ENCODE measurements at regions not wholly inside any gene's neighbourhood (a gene's known extent, or its start where the extent isn't known, plus 50 kb on each side); places are given as distances from the start of the nearest gene placed in this dataset.

DNA sequence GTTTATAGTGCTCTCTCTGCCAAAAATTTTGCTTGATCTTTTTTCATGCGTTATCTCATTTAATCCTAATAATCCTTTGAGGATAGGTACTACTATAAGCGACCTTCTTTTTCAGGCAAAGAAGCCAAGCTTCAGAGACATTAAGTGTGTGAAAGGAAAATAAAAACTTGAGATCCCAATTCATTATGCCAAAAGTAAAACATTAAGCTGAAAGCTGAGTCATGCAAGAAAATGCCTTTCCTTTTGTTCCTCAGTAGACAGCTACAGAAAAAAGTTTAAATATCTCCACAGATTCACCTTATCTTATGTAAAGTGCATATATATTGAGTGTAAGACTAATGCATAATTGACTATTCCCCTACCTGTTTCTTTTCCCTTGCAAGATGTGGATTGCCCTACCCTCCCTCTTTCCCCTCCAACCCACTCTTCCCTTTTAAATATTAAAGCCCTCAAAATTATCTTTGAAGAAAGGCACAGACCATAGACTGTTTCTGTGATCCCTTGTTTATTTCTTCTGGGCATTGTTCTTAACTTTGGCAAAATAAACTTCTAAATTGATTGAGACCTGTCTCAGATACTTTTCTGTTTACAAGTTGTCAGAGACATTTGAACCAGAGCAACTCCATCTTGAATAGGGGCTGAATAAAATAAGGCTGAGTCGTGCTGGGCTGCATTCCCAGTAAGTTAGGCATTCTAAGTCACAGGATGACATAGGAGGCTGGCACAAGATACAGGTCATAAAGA is 1139.9 kb upstream of the LRRN3 start:
- DNase-seq = no peak

DNA sequence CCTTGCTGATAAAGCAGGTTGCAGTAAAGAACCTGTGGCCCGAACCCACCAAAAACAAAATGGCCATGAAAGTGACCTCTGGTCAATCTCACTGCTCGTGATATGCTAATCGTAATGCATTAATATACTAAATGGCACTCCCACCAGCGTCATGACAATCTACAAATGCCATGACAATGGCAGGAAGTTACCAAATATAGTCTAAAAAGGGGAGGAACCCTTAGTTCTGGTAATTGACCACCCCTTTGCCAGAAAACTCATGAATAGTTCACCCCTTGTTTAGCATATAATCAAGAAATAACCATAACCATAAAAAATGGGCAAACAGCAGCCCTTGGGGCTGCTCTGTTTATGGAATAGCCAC is 1139.4 kb upstream of the LRRN3 start:
- DNase-seq = no peak

DNA sequence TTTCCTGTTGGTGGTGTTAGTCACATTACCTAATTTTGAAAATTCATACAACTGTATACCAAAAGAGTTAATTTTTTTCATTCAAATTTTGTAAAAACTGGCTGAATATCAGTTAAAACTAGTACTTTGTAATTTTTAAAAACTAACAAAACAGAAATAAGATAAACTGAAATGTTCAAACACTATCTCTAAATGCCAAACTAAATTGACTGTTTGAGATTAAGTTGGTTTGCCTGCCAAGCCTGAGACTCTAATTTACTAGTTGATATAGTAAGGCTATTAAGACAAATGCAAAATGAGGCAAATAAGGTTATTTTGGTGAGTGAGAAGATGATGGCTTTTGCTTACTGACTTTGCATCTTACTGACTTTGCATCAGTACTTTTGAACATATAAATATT is 1134.9 kb upstream of the LRRN3 start:
- DNase-seq = no peak

DNA sequence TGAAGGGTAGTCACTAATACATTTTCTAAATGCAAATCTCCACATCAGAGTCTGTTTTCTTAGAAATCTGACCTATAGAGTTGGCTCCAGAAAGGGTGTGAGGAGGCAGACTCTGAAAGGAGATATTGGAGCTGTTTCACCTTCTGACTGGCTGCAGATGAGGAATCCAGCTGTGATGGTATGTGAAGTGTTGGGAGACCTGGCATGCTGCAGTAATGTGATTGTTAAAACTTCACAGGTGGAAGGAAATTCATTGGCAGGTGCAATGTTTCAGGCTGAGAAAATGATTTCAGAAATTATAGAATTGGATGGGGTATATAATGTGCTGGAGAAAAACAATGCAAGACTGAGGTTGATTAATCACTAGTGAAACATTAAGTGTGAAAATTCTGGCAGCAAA is 1134.0 kb upstream of the LRRN3 start:
- DNase-seq = no peak

DNA sequence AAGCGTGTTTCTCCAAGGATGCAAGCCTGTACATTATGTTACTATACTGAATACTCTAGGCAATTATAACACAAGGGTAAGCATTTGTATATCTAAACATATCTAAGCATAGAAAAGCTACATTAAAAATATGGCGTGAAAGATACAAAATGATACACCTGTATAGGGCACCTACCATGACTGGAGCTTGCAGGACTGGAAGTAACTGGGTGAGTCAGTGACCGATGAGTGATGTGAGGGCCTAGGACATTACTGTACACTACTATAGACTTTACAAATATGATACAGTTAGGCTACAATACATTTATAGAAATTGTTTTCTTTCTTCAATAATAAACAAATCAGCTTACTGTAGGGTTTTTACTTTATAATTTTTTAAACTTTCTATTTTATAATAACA is 1127.2 kb upstream of the LRRN3 start:
- no peak for DNase-seq

DNA sequence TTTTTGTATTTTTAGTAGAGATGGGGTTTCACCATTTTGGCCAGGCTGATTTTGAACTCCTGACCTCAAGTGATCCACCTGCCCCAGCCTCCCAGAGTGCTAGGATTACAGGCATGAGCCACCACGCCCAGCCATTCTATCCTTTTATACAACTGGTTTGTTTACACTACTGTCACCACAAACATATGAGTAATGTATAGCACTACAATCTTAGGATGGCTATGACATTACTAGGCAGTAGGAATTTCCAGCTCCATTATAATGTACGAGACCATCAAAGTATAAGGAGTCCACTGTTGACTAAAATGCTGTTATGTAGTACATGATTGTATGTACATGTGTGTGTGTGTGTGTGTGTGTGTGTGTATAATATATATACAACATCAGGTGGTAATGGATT is 1126.1 kb upstream of the LRRN3 start:
- no peak for DNase-seq

DNA sequence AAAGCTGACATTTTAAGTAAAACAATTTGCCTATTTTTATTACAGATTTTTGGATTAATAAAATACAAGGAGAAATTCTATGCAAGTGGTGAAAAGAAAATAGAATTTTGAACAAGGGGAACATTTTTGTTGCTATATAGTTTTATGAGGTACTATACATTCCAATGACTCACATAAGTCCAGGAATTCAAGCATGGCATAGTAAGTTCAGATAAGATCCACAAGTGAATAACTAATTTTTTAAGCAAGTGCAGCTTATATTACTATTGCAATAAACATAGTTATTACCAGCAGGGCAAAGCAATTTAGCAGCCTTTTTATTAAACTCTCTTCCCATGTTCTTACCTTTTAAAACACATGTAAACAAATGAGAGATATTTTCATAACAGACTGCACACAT is 1123.5 kb upstream of the LRRN3 start:
- DNase-seq = no peak

DNA sequence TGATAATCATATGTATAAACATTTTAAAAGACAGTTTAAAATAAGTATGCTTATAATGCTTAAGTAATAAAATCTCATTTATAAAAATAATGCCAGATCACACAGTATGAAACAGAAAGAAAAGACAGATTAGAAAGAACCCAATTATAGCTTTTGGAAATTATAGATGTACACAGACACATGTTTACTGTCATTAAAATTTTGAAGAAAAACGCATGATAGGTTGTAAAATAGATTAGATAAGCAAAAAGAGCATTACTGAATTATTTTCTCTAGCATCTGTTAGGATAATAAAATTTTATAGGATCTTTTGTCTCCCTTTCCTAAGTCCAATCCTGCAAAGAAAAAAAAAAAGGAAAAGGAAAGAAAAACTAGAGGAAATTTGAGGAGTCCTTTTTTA is 1107.3 kb upstream of the LRRN3 start:
- DNase-seq = no peak

DNA sequence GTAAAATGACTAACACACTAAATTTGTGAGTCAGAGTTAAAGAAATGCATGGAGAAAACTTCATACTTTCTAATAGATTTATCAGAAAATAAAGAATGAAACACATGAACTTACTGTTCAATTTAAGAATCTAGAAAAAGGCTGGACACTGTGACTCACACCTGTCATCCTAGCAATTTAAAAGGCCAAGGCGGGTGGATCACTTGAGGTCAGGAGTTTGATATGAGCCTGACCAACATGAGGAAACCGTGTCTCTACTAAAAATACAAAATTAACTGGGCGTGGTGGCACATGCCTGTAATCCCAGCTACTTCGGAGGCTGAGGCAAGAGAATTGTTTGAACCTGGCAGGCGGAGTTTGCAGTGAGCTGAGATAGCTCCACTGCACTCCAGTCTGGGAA is 1106.2 kb upstream of the LRRN3 start:
- no peak for DNase-seq

DNA sequence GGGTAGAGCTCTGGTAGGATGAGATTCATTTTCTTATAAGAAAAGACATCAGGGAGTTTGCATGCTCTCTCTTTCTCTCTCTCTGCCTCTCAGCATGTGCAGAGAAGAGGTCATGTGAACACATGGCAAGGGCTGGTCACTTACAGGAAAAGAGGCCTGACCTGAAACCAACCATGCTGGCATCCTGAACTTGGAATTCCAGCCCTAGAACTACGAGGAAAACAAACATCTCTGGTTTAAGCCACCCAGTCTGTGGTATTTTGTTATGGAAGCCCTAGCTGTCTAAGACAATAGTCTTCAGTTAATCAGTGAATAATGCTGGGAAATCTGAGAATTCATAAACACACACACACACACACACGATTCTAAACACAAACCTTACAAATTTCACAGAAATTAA is 1104.2 kb upstream of the LRRN3 start:
- no peak for DNase-seq

DNA sequence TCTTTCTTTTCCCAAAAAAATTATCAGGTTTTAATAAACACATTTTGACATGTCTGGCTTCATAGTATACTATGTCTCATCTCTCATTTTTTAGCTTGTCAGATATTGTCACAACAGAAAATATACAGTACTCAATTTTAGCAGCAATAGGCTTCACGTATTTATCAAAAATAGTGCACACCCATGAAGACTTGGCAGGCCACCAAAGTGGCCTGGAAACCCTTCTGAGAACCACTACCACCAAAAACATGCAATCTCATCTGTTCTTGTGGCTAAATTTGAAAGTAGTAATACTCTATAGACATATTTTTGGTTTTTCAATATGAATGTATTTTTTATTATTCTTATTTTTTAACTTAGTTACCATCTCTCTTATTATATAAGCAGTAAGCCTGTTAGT is 1094.5 kb upstream of the LRRN3 start:
- DNase-seq = no peak

DNA sequence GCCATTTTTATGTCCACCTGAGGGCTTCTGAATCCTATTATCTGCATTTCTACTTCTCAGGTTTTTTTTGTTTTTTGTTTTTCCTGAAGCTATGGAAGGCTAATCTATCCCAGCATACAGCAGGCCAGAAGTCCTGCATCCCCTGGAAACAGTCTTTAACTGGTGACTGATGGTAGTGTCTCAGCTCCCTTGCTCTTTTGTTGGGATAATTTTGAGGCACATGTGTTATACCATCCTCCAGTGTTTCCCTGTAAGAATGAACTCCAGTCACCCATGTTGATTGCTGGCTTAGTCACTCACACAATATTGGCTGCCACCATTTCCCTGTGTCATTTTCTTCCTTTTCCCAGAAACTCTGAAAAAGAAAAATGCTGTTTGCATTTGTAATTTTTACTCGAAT is 1094.0 kb upstream of the LRRN3 start:
- no peak for DNase-seq

DNA sequence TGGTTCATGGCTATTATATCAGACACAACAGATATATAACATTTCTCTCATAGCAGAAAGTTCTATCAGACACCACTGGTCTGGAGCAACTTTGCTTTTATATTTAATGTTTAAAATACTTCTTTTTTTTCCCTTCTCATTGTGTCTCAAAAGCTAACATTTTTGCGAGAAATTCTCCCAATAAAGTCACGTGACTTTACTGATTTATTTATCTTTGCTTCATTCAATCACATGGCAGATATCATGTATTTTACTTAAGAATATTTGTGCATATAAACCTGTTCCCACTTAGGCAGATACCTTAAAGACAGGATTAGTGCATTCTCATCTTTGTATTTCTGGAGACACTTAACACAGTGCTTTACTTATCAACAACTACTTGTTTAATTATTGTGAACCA is 1093.1 kb upstream of the LRRN3 start:
- DNase-seq = no peak

DNA sequence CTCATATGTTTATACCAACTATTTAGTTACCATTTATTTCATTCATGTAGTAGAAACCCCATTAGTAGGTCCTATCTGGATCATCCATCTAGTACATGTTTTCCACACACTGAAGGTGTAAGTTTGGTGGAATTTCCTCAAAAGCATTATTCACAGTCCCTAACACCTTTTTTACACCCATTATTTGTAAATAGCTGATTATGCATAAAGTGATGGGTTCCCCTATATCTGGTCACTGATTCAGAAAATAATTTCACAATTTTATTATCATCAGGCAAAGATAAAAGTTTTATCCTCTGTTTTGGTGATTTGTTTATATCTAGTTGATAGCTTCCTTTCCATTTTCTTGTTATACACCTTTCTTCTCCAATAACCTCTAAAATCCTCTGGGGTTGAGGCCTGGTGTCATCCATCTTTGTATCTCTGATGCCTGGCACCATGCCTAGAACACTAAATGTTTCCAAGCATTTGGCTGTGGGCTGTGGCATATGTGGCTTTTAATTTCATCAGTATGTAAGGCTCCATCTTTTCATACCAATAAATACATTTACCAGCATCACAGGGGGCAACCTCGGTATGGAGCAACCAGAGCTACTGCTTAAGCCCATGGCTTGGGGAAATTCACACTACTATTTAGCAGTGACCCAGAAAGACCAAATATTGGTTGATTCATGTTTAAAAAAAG is 1089.5 kb upstream of the LRRN3 start:
- no peak for DNase-seq

DNA sequence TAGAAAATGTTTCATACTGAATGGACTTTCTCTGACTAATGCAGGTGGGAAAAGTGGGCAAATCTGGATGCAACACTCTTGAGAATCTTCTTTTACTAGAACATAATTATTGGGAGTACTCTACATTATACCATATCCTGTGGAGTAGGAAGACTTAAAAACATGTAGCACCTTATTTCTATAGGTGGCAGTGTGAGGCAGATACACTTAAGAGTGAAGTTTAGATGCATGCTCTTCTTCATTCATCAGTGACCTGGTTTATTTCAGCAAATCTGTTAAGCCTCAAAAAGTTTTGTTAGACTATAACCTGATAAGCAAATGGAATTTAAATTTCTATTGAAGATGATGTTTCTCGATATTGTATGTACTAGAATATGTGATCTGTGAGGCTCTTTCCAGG is 1087.1 kb upstream of the LRRN3 start:
- no peak for DNase-seq

DNA sequence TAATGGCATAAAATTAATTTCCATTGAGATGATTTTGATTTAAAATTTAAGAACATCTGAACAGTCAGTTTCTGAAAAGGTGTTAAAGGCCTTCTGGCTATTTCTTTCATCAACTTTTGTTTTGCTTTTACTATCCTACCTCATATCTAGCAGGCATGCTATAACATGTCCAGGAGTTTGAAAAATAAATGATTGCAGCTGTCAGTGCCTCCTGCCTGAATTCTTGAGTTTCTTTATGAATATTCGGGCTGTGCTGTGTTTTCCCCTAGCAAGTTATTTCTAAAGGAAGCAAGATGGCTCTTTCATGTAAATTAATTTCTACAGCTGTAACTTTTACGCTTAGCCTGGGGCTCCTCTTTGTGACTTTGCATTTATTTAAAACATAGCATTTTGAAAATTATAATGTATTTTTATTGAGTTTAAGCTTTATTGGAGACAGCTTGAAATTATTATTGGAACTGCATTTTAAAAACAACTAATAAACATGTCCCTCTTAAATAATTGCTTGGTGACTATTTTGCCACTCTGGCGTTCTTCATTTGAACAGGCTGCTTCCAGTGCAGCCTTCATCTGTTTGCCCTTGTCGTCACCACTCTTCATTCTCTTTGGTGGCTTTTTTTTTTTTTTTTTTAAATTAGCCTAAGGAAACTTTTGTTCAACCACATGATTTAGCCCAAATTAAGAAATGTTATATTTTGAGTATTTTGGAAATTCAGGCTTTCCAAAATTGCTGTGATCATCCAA is 1083.4 kb upstream of the LRRN3 start:
- no peak for DNase-seq

DNA sequence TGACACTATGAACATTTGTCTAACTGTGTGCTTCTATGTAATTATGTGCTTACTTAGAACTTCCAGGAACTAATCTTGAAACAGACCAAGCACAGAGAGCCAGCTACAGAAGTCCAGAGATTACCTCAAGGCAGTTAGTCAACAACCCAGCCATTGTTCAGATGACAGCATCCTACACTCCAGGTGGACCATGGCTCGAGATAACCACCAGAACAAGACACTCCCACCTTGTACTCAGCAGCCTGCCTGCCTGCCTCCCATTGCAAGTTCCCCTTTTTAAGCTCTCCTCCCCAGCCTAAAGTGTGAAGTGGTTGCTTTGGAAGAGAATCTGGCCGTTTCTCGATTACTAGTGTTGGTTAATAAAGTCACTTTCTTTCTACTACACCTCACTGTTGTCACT is 1080.6 kb upstream of the LRRN3 start:
- DNase-seq = no peak

DNA sequence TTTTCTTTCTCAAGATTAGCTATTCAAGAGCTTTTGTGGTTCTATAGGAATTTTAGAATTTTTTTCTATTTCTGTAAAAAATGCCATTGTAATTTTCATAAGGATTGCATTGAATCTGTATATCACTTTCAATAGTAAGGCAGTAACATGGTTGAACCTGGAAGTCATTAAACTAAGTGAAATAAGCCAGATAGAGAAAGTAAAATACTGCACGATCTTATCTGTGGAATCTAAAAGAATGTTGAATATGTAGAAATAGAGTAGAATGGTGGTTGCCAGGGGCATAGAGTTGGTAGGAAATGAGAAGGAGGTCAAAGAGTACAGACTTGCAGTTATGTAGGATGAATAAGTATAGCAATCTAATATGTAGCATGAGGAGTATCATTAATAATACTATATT is 1073.5 kb upstream of the LRRN3 start:
- DNase-seq = no peak

DNA sequence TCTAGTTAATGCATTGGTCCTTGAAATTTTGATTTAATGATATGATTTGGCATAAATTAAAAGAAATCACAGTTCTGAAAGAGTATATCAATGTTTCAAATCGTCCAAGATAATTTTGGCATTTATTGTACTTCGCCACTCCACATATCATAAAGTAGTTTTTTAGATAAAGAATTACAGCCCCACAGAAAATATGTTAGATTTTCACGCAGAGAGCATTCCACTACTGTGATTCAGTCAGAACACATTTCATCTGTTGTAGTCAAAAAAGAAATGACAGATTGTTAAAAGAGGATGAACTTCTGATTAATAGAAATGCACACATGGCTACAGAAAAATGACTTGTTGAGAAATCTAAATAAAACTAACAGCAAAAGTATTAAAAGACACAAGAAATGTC is 1063.5 kb upstream of the LRRN3 start:
- DNase-seq = no peak

DNA sequence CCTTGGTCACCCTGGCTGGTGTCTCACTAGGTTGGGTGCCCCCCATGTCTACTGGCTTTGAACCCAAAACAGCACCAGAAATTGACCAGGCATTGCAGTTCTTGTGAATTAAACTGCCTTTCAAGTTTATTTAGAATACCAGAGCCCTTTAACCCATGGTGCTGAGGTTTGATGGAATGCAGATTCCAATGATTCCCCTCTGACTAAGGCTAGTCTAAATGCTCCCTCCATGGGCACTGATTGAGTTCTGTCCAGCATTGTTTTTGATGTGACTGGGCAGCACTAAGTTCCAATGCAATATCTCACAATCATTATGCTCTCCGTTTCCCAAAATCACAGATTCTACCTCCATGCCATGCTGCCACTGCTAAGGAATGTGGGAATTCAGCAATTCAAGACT is 1047.4 kb upstream of the LRRN3 start:
- DNase-seq = no peak

DNA sequence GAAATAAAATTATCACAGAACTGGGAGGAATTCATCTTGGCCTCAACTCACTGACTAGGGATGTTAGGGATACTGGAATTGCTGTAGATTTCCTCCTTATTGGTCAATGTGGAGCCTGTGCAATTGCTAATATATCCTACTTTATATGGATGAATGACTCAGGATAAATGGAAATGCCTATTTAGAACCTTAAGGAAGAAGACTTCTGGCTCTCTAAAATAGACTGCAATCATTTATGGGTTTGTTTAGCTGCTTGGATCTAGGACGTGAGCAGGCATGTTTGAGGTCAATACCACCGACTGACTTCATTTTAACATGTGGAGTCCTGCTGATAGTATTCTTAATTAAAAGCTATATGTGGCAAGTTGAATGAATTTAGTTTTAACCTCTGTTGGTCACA is 1040.1 kb upstream of the LRRN3 start:
- no peak for DNase-seq

DNA sequence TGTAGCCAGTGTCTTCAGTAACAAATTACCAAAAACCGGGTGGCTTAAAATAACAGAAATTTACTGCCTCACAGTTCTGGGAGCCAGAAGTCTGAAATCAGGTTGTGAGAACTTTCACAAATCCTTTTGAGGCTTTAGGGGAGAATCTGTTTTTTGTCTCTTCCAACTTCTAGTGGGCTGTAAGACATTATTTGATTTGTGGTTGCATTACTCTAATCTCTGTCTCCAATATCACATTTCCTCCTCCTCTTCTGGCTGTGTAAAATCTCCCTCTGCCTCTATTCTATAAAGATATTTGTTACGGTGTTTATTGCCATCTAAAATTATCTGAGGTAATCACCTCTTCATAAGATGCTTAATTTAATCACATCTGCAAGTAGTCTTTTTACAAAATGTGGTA is 1039.6 kb upstream of the LRRN3 start:
- no peak for DNase-seq

DNA sequence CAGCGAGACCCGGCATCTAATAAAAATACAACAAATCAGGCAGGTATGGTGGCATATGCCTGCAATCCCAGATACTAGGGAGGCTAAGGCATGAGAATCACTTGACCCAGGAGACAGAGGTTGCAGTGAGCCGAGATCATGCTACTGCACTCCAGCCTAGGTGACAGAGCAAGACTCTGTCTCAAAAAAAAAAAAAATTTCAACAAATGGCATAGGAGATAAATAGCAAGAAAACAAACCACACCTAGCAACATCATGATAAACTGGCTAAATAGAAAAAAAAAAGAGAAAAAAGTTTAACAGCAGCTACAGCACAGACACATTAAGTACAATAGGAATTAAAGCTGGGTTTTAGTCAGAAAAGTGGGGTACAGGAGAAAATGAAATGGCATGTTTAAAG is 1034.6 kb upstream of the LRRN3 start:
- no peak for DNase-seq

DNA sequence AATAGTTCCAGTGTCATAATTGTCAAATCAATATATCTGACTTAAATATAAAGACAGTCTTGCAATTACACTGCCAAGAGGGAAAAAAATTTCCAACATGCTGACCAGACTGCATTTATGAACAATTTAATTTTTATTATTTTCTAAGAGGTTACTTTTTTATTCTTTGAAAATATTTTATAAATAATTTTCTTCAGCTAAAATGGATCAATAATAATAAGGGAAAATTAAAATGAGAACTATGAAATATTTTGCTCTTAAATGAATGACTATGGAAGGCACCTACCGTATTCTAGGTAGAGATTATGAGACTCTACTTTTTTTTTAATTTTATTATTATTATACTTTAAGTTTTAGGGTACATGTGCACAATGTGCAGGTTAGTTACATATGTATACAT is 1032.5 kb upstream of the LRRN3 start:
- DNase-seq = no peak

Data from right kidney (tissue), 1 donor.